SK-N-SH (cell line): ENCODE measurements at regions not wholly inside any gene's neighbourhood (a gene's known extent, or its start where the extent isn't known, plus 50 kb on each side); places are given as distances from the start of the nearest gene placed in this dataset.
"Not testable (repeated sequence)": the region's sequence is repeated elsewhere in the genome, so short reads cannot be mapped to it uniquely, and the experiment has no call there.

Experiments
- CHD2 ChIP-seq: fragments of 150-350 bp; IDR thresholded peaks from 2 replicates; pipeline ENCODE4 v1.6.1; 2018; ENCODE audit warnings: low read length; ENCODE audit not compliant: partially characterized antibody
- GABPA ChIP-seq: IDR thresholded peaks from 2 replicates; pipeline ENCODE4 v1.4.0; 2012; ENCODE audit warnings: low read depth, mild to moderate bottlenecking
- JUND ChIP-seq: IDR thresholded peaks from 2 replicates; pipeline ENCODE4 v1.4.0; 2012
- RAD21 ChIP-seq: IDR thresholded peaks from 2 replicates; pipeline ENCODE4 v1.6.1; 2012; ENCODE audit warnings: mild to moderate bottlenecking, low read length
- RCOR1 ChIP-seq: fragments of 150-350 bp; IDR thresholded peaks from 2 replicates; pipeline ENCODE4 v1.6.1; 2017; ENCODE audit warnings: antibody characterized with exemption, low read length
- RFX5 ChIP-seq: IDR thresholded peaks from 2 replicates; pipeline ENCODE4 v1.6.1; 2012; ENCODE audit warnings: mild to moderate bottlenecking, improper control_type of control experiment, low read length
- TF ChIP-seq, protein P1 (sequence below): IDR thresholded peaks from 2 replicates; pipeline ENCODE4 v1.6.1; 2012; ENCODE audit warnings: mild to moderate bottlenecking, low read depth, low read length, moderate library complexity
- TF ChIP-seq, protein P2 (sequence below): fragments of 200-600 bp; sonication (generic); IDR thresholded peaks from 2 replicates; pipeline ENCODE4 v1.6.1; 2017; ENCODE audit warnings: antibody characterized with exemption, mild to moderate bottlenecking, moderate library complexity

DNA sequence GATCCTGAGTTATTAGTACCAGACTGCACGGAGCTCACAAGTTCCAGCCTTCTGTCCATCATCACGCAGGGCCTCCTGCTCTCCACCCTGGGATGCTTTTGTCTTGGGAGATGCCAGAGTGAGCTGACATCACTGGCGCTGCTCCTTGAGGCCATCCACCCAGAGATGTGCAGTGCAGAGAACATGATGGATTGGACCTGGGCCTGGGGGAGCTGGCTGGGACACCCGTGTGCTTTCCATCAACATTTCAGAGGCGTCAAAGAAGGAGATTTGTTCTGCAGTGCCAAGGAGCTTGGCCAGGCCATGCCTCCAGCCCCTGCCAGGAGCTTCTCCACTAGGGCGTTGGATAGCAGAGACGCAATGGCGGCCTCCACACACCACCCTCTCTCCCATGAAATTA lies 206.6 kb upstream of the ZNF469 start:
- TF ChIP-seq, protein P1, sequence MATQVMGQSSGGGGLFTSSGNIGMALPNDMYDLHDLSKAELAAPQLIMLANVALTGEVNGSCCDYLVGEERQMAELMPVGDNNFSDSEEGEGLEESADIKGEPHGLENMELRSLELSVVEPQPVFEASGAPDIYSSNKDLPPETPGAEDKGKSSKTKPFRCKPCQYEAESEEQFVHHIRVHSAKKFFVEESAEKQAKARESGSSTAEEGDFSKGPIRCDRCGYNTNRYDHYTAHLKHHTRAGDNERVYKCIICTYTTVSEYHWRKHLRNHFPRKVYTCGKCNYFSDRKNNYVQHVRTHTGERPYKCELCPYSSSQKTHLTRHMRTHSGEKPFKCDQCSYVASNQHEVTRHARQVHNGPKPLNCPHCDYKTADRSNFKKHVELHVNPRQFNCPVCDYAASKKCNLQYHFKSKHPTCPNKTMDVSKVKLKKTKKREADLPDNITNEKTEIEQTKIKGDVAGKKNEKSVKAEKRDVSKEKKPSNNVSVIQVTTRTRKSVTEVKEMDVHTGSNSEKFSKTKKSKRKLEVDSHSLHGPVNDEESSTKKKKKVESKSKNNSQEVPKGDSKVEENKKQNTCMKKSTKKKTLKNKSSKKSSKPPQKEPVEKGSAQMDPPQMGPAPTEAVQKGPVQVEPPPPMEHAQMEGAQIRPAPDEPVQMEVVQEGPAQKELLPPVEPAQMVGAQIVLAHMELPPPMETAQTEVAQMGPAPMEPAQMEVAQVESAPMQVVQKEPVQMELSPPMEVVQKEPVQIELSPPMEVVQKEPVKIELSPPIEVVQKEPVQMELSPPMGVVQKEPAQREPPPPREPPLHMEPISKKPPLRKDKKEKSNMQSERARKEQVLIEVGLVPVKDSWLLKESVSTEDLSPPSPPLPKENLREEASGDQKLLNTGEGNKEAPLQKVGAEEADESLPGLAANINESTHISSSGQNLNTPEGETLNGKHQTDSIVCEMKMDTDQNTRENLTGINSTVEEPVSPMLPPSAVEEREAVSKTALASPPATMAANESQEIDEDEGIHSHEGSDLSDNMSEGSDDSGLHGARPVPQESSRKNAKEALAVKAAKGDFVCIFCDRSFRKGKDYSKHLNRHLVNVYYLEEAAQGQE: not testable (repeated sequence)
- TF ChIP-seq, protein P2, sequence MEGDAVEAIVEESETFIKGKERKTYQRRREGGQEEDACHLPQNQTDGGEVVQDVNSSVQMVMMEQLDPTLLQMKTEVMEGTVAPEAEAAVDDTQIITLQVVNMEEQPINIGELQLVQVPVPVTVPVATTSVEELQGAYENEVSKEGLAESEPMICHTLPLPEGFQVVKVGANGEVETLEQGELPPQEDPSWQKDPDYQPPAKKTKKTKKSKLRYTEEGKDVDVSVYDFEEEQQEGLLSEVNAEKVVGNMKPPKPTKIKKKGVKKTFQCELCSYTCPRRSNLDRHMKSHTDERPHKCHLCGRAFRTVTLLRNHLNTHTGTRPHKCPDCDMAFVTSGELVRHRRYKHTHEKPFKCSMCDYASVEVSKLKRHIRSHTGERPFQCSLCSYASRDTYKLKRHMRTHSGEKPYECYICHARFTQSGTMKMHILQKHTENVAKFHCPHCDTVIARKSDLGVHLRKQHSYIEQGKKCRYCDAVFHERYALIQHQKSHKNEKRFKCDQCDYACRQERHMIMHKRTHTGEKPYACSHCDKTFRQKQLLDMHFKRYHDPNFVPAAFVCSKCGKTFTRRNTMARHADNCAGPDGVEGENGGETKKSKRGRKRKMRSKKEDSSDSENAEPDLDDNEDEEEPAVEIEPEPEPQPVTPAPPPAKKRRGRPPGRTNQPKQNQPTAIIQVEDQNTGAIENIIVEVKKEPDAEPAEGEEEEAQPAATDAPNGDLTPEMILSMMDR: not testable (repeated sequence)
- not testable (repeated sequence) for TF ChIP-seq CHD2, GABPA, RCOR1, RFX5, JUND, RAD21
